ENCODE measurements at regions not wholly inside any gene's neighbourhood (a gene's known extent, or its start where the extent isn't known, plus 50 kb on each side); places are given as distances from the start of the nearest gene placed in this dataset.

DNA sequence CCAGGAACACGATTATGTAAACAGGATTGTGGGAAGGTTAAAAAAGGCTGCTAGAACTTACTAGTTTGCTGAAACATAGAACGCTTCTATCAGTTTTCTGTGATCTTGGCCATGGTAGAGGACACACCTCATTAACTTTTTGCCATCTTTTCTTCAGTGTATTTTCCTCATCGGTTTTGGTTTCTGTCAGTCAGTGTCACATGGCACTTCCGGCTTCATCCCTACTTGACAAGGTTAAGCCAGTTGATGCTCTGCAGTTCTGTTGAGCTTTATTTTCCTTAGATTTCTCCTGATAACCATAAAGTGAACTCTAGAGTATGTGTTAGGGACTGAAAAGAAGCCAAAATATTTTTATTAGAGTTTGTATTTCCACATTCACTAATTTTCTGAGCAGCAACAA, 147.5 kb downstream of the NDFIP2 start:
- H3K9me3 ChIP-seq (ENCODE audit: control insufficient read depth, low read depth, low read length), result no peaks in the 10 kb centered on the region
- H3K4me1 ChIP-seq (ENCODE audit: control insufficient read depth, extremely low read depth, insufficient read depth, low read length), result peaks cover 12% of the 10 kb centered on the region
- no peak overlapping the region for H3K9ac ChIP-seq (ENCODE audit: control insufficient read depth, extremely low read depth, insufficient read depth, low read length)
- no peaks in the 10 kb centered on the region for H3K27me3 ChIP-seq (ENCODE audit: control insufficient read depth, extremely low read depth, insufficient read depth, low read length)
- H3K79me2 ChIP-seq (ENCODE audit: control insufficient read depth, insufficient read depth, low read length), result no peaks in the 10 kb centered on the region
- no peaks in the 10 kb centered on the region for H4K20me1 ChIP-seq (ENCODE audit: control insufficient read depth, extremely low read depth, insufficient read depth, low read length)
- no peak overlapping the region for H3K27ac ChIP-seq (ENCODE audit: control insufficient read depth, insufficient read depth, low read length)
- no peak for TF ChIP-seq CTCF (optimal IDR thresholded peaks at IDR 0.05 in 1 of 3, IDR thresholded peaks at IDR 0.05 in 1 of 3, conservative IDR thresholded peaks at IDR 0.05 in 1 of 3; ENCODE audit: extremely low read depth in 1 of 3, insufficient read depth in 2 of 3, low read length in 3 of 3)
- no peak for TF ChIP-seq EZH2 (IDR thresholded peaks at IDR 0.05; ENCODE audit: low read length)
- no peaks in the 10 kb centered on the region for H3K36me3 ChIP-seq (ENCODE audit: control insufficient read depth in 2 of 2, extremely low read depth in 1 of 2, insufficient read depth in 2 of 2, low read length in 2 of 2)
- H3K9me1 ChIP-seq (ENCODE audit: control insufficient read depth, extremely low read depth, insufficient read depth, low read length), result no peaks in the 10 kb centered on the region
- no peak overlapping the region for H3K4me3 ChIP-seq (ENCODE audit: control insufficient read depth in 2 of 3, extremely low read depth in 1 of 3, insufficient read depth in 2 of 3, low read depth in 1 of 3, low read length in 3 of 3)
- DNase-seq (ENCODE audit: low read depth, low spot score), result no peak
- peak overlapping the region; percentile 68 for H2AFZ ChIP-seq (ENCODE audit: control insufficient read depth, low read length)
- FAIRE-seq, result peak; percentile 29
- dilution Hi-C loops (cut with MboI; ENCODE audit: extremely low pct_ligation_motif_present, low sequenced_read_pairs), result no loop called here
- H3K4me2 ChIP-seq (ENCODE audit: control insufficient read depth, extremely low read depth, insufficient read depth, low read depth, low read length), result no peak overlapping the region

- Histone ChIP-seq H4K20me1 (ENCODE audit: control insufficient read depth, extremely low read depth, insufficient read depth, low read length) (no peaks in the 10 kb centered on the region), H3K9me1 (ENCODE audit: control insufficient read depth, extremely low read depth, insufficient read depth, low read length) (no peaks in the 10 kb centered on the region), H3K9ac (ENCODE audit: control insufficient read depth, extremely low read depth, insufficient read depth, low read length) (no peak overlapping the region), H3K4me2 (ENCODE audit: control insufficient read depth, extremely low read depth, insufficient read depth, low read depth, low read length) (no peak overlapping the region), H3K9me3 (ENCODE audit: control insufficient read depth, low read depth, low read length) (no peaks in the 10 kb centered on the region), H3K4me1 (ENCODE audit: control insufficient read depth, extremely low read depth, insufficient read depth, low read length) (peaks cover 21% of the 10 kb centered on the region), H3K27ac (ENCODE audit: control insufficient read depth, insufficient read depth, low read length) (no peak overlapping the region), H3K27me3 (ENCODE audit: control insufficient read depth, extremely low read depth, insufficient read depth, low read length) (no peaks in the 10 kb centered on the region), H2AFZ (ENCODE audit: control insufficient read depth, low read length) (no peak overlapping the region), H3K36me3 (ENCODE audit: control insufficient read depth in 2 of 2, extremely low read depth in 1 of 2, insufficient read depth in 2 of 2, low read length in 2 of 2) (no peaks in the 10 kb centered on the region), H3K79me2 (ENCODE audit: control insufficient read depth, insufficient read depth, low read length) (no peaks in the 10 kb centered on the region), H3K4me3 (ENCODE audit: control insufficient read depth in 2 of 3, extremely low read depth in 1 of 3, insufficient read depth in 2 of 3, low read depth in 1 of 3, low read length in 3 of 3) (no peak overlapping the region)
- dilution Hi-C loops (cut with MboI; ENCODE audit: extremely low pct_ligation_motif_present, low sequenced_read_pairs), result no loop called here
- FAIRE-seq, result no peak
- TF ChIP-seq EZH2 (IDR thresholded peaks at IDR 0.05; ENCODE audit: low read length) (no peak), CTCF (optimal IDR thresholded peaks at IDR 0.05 in 1 of 3, IDR thresholded peaks at IDR 0.05 in 1 of 3, conservative IDR thresholded peaks at IDR 0.05 in 1 of 3; ENCODE audit: extremely low read depth in 1 of 3, insufficient read depth in 2 of 3, low read length in 3 of 3) (no peak)
- no peak for DNase-seq (ENCODE audit: low read depth, low spot score)
Observed at GRCh38 chr13:79626924-79627323, 146.0 kb downstream of the NDFIP2 start.

Data from keratinocyte (primary cell).